SU-DHL-6 (cell line): ENCODE measurements at regions not wholly inside any gene's neighbourhood (a gene's known extent, or its start where the extent isn't known, plus 50 kb on each side); places are given as distances from the start of the nearest gene placed in this dataset.

Experiments used
- CTCF ChIP-seq: fragments of 200-600 bp; sonication (generic); IDR thresholded peaks from one replicate; pipeline ENCODE4 v1.5.1; 2017; ENCODE audit warnings: antibody characterized with exemption, mild to moderate bottlenecking, low read length, moderate library complexity; ENCODE audit not compliant: insufficient read depth, poor library complexity, severe bottlenecking
- EZH2phosphoT487 ChIP-seq: fragments of 200-600 bp; sonication (generic), shearing (Covaris generic); conservative IDR thresholded peaks from 2 replicates; pipeline ENCODE4 v1.6.1; 2018; ENCODE audit warnings: mild to moderate bottlenecking, antibody characterized with exemption, low read length, moderate library complexity, mixed read lengths

- TF ChIP-seq CTCF (no peak), EZH2phosphoT487 (no peak)
Measured at GRCh38 chr1:88466899-88467580, 217.0 kb upstream of the PKN2 start.
